ENCODE measurements at regions not wholly inside any gene's neighbourhood (a gene's known extent, or its start where the extent isn't known, plus 50 kb on each side); places are given as distances from the start of the nearest gene placed in this dataset.

DNA sequence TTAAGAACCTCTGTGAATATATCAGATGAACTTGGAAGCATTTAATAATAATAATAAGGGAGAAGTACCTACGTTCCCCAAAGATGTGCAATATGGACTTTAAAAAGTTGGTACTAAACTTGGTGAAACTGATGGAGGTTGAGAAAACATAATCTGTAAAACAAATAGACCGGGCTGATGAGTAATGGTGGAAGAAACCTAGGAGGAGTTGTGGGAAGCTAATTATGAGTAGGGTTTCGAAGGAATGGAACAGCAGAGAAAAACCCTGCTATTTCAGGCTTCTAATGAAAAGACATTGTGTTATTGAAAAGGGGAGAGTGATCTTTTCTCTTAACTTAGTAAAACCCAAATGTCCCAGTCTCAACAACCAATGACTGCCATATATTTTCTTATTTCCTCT, 229.3 kb downstream of the PCSK1 start (continued):
- TF ChIP-seq, protein P1, sequence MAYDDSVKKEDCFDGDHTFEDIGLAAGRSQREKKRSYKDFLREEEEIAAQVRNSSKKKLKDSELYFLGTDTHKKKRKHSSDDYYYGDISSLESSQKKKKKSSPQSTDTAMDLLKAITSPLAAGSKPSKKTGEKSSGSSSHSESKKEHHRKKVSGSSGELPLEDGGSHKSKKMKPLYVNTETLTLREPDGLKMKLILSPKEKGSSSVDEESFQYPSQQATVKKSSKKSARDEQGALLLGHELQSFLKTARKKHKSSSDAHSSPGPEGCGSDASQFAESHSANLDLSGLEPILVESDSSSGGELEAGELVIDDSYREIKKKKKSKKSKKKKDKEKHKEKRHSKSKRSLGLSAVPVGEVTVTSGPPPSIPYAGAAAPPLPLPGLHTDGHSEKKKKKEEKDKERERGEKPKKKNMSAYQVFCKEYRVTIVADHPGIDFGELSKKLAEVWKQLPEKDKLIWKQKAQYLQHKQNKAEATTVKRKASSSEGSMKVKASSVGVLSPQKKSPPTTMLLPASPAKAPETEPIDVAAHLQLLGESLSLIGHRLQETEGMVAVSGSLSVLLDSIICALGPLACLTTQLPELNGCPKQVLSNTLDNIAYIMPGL (CRISPR knock-in tag; IDR thresholded peaks at IDR 0.05) = no peak
- TF ChIP-seq ETV6 (CRISPR knock-in tag; IDR thresholded peaks at IDR 0.05) = no peak
- TF ChIP-seq, protein P2, sequence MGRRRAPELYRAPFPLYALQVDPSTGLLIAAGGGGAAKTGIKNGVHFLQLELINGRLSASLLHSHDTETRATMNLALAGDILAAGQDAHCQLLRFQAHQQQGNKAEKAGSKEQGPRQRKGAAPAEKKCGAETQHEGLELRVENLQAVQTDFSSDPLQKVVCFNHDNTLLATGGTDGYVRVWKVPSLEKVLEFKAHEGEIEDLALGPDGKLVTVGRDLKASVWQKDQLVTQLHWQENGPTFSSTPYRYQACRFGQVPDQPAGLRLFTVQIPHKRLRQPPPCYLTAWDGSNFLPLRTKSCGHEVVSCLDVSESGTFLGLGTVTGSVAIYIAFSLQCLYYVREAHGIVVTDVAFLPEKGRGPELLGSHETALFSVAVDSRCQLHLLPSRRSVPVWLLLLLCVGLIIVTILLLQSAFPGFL (CRISPR knock-in tag; IDR thresholded peaks at IDR 0.05; ENCODE audit: borderline replicate concordance) = no peak

DNA sequence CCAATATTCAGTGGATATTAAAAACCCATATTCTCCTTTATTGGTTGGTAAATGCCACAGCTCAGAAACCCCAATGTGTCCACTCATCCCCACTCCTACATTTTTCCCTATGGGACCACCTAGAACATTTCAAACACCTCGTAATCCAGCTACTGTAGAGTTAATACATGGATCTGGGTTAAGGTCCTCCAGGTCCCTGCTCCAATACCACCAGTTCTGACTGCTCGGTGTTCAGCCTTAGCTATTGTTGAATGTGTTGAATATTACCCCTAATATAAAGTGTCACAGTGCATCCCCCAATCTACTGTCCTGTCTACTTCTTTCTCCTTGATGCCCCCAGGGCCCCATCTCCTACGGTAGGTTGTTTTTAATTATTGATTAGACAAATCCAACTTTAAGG, 231.5 kb downstream of the PCSK1 start:
- DNase-seq (ENCODE audit: low spot score) (no peak), ATAC-seq (no peak)
- Mint-ChIP-seq H3K9me3 (0 out of 2 replicates have a peak, but pooled peaks cover under 1% of the 10 kb centered on the region), H3K4me1 (no peaks in the 10 kb centered on the region), H3K27ac (no peak overlapping the region), H3K4me3 (no peak overlapping the region), H3K27me3 (ENCODE audit: low read depth) (no peaks in the 10 kb centered on the region), H3K36me3 (no peaks in the 10 kb centered on the region)
- TF ChIP-seq FOXP1 (CRISPR knock-in tag; IDR thresholded peaks at IDR 0.05; ENCODE audit: borderline replicate concordance) (no peak), CREM (CRISPR knock-in tag; IDR thresholded peaks at IDR 0.05) (no peak), ZNF317 (CRISPR knock-in tag; IDR thresholded peaks at IDR 0.05; ENCODE audit: borderline replicate concordance, low read depth) (no peak), ZNF512 (CRISPR knock-in tag; IDR thresholded peaks at IDR 0.05; ENCODE audit: borderline replicate concordance) (no peak), HMGA2 (CRISPR knock-in tag; IDR thresholded peaks at IDR 0.05) (no peak), NFE2L1 (CRISPR knock-in tag; IDR thresholded peaks at IDR 0.05) (no peak), IRF2 (CRISPR knock-in tag; IDR thresholded peaks at IDR 0.05; ENCODE audit: borderline replicate concordance, low read depth) (no peak), SMAD3 (CRISPR knock-in tag; IDR thresholded peaks at IDR 0.05; ENCODE audit: borderline replicate concordance) (no peak)
- TF ChIP-seq, protein P1 (CRISPR knock-in tag; IDR thresholded peaks at IDR 0.05) = no peak
- TF ChIP-seq, protein P3, sequence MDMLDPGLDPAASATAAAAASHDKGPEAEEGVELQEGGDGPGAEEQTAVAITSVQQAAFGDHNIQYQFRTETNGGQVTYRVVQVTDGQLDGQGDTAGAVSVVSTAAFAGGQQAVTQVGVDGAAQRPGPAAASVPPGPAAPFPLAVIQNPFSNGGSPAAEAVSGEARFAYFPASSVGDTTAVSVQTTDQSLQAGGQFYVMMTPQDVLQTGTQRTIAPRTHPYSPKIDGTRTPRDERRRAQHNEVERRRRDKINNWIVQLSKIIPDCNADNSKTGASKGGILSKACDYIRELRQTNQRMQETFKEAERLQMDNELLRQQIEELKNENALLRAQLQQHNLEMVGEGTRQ (CRISPR knock-in tag; IDR thresholded peaks at IDR 0.05) = no peak
- CTCF ChIA-PET = no interaction called here
- POLR2A ChIA-PET = no interaction called here

DNA sequence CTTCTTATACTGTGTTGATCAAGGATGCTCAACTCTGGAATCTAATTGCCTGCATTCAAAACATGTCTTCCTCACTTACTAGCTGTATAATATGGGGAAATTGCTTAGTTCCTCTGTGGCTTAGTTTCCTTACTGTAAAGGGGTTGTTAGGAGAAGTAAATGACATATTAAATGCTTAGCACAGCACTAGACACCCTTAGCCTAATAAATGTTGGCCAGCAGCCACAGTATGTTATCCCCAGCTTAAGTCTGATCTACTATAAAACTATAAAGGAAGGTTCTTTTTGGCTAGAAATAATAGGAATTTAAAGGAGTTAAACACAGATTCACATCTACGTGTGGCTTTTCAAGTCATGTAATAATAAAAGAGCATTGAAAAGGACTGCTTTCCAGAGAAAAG, 232.4 kb downstream of the PCSK1 start:
- H3K36me3 Mint-ChIP-seq = no peaks in the 10 kb centered on the region
- ATAC-seq (no peak), DNase-seq (ENCODE audit: low spot score) (no peak)
- no peak overlapping the region for H3K4me3 Mint-ChIP-seq
- ChIA-PET POLR2A (no interaction called here), CTCF (no interaction called here)
- no peaks in the 10 kb centered on the region for H3K9me3 Mint-ChIP-seq
- no peaks in the 10 kb centered on the region for H3K4me1 Mint-ChIP-seq
- no peaks in the 10 kb centered on the region for H3K27me3 Mint-ChIP-seq (ENCODE audit: low read depth)
- H3K27ac Mint-ChIP-seq = no peak overlapping the region
- TF ChIP-seq ZNF423 (CRISPR knock-in tag; IDR thresholded peaks at IDR 0.05) = no peak
- TF ChIP-seq, protein P4, sequence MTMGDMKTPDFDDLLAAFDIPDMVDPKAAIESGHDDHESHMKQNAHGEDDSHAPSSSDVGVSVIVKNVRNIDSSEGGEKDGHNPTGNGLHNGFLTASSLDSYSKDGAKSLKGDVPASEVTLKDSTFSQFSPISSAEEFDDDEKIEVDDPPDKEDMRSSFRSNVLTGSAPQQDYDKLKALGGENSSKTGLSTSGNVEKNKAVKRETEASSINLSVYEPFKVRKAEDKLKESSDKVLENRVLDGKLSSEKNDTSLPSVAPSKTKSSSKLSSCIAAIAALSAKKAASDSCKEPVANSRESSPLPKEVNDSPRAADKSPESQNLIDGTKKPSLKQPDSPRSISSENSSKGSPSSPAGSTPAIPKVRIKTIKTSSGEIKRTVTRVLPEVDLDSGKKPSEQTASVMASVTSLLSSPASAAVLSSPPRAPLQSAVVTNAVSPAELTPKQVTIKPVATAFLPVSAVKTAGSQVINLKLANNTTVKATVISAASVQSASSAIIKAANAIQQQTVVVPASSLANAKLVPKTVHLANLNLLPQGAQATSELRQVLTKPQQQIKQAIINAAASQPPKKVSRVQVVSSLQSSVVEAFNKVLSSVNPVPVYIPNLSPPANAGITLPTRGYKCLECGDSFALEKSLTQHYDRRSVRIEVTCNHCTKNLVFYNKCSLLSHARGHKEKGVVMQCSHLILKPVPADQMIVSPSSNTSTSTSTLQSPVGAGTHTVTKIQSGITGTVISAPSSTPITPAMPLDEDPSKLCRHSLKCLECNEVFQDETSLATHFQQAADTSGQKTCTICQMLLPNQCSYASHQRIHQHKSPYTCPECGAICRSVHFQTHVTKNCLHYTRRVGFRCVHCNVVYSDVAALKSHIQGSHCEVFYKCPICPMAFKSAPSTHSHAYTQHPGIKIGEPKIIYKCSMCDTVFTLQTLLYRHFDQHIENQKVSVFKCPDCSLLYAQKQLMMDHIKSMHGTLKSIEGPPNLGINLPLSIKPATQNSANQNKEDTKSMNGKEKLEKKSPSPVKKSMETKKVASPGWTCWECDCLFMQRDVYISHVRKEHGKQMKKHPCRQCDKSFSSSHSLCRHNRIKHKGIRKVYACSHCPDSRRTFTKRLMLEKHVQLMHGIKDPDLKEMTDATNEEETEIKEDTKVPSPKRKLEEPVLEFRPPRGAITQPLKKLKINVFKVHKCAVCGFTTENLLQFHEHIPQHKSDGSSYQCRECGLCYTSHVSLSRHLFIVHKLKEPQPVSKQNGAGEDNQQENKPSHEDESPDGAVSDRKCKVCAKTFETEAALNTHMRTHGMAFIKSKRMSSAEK (CRISPR knock-in tag; IDR thresholded peaks at IDR 0.05; ENCODE audit: borderline replicate concordance) = no peak
- no peak for TF ChIP-seq ZSCAN18 (CRISPR knock-in tag; IDR thresholded peaks at IDR 0.05)
- no peak for TF ChIP-seq CREB1 (CRISPR knock-in tag; IDR thresholded peaks at IDR 0.05)
- TF ChIP-seq FOXP1 (CRISPR knock-in tag; IDR thresholded peaks at IDR 0.05; ENCODE audit: borderline replicate concordance) = no peak
- no peak for TF ChIP-seq MXD4 (CRISPR knock-in tag; IDR thresholded peaks at IDR 0.05; ENCODE audit: borderline replicate concordance)
- no peak for TF ChIP-seq MYBL2 (CRISPR knock-in tag; IDR thresholded peaks at IDR 0.05)
- TF ChIP-seq IRF2 (CRISPR knock-in tag; IDR thresholded peaks at IDR 0.05; ENCODE audit: borderline replicate concordance, low read depth) = no peak
- TF ChIP-seq GABPB1 (CRISPR knock-in tag; IDR thresholded peaks at IDR 0.05) = no peak
- no peak for TF ChIP-seq JUN (CRISPR knock-in tag; IDR thresholded peaks at IDR 0.05)
- no peak for TF ChIP-seq SMAD3 (CRISPR knock-in tag; IDR thresholded peaks at IDR 0.05; ENCODE audit: borderline replicate concordance)
- TF ChIP-seq EMX1 (CRISPR knock-in tag; IDR thresholded peaks at IDR 0.05) = no peak
- no peak for TF ChIP-seq CREM (CRISPR knock-in tag; IDR thresholded peaks at IDR 0.05)
